Transverse colon (tissue), 3 donors: ENCODE measurements at regions not wholly inside any gene's neighbourhood (a gene's known extent, or its start where the extent isn't known, plus 50 kb on each side); places are given as distances from the start of the nearest gene placed in this dataset.

Experiments used
- CTCF ChIP-seq, 5 experiments: fragments of 200-600 bp in 3 of 5; fragments of 450-650 bp in 2 of 5; sonication (generic) in 3 of 5; IDR thresholded peaks; 1 replicate in 2 of 5; 2 replicates in 3 of 5; pipeline ENCODE4 v1.5.1; 2016 to 2017; ENCODE audit warnings: antibody characterized with exemption in 5 of 5, inconsistent platforms in 3 of 5, mild to moderate bottlenecking in 2 of 5, moderate library complexity in 1 of 5
- EP300 ChIP-seq: sonication (generic); formaldehyde crosslinking; IDR thresholded peaks from one replicate; pipeline ENCODE4 v1.6.1; 2017; ENCODE audit warnings: antibody characterized with exemption, low read depth
- POLR2A ChIP-seq: fragments of 450-650 bp; IDR thresholded peaks from one replicate; pipeline ENCODE4 v1.6.1; 2016; ENCODE audit warnings: antibody characterized with exemption, mild to moderate bottlenecking, moderate library complexity

GRCh38 chr20:12028771-12029170 is 111.1 kb downstream of the BTBD3 start:
- TF ChIP-seq CTCF (IDR thresholded peaks at IDR 0.05) (no peak), POLR2A (no peak), EP300 (no peak)
